ENCODE measurements at regions not wholly inside any gene's neighbourhood (a gene's known extent, or its start where the extent isn't known, plus 50 kb on each side); places are given as distances from the start of the nearest gene placed in this dataset.

DNA sequence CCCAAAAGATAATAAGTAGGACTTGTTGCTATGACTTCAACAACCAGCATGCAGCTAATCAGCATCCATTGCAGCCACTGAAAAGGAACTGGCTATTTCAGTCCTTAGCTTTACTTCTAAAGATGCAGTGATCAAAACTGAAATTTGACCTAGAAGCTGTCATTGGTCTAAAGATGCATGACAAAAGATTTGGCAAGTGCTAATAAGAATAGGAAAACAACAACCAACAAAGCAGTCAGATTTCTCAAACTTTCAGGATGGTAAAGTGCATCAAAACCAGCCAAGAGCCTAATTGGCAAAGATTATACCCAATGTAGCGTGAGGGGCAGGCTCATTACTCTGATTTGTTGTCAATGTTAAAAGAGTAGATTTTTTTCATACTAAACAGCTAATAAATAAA is 77.1 kb upstream of the WDR17 start:
- TF ChIP-seq, protein P1, sequence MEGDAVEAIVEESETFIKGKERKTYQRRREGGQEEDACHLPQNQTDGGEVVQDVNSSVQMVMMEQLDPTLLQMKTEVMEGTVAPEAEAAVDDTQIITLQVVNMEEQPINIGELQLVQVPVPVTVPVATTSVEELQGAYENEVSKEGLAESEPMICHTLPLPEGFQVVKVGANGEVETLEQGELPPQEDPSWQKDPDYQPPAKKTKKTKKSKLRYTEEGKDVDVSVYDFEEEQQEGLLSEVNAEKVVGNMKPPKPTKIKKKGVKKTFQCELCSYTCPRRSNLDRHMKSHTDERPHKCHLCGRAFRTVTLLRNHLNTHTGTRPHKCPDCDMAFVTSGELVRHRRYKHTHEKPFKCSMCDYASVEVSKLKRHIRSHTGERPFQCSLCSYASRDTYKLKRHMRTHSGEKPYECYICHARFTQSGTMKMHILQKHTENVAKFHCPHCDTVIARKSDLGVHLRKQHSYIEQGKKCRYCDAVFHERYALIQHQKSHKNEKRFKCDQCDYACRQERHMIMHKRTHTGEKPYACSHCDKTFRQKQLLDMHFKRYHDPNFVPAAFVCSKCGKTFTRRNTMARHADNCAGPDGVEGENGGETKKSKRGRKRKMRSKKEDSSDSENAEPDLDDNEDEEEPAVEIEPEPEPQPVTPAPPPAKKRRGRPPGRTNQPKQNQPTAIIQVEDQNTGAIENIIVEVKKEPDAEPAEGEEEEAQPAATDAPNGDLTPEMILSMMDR (IDR thresholded peaks at IDR 0.05) = no peak
- Histone ChIP-seq H3K4me1 (ENCODE audit: low read depth) (no peaks in the 10 kb centered on the region), H3K4me3 (no peak overlapping the region), H3K36me3 (ENCODE audit: low read depth) (no peaks in the 10 kb centered on the region), H3K9me3 (no peaks in the 10 kb centered on the region)
- no peak for ATAC-seq
- intact Hi-C loops (cut with DNase I, micrococcal nuclease) = no loop called here
- no peak for DNase-seq

DNA sequence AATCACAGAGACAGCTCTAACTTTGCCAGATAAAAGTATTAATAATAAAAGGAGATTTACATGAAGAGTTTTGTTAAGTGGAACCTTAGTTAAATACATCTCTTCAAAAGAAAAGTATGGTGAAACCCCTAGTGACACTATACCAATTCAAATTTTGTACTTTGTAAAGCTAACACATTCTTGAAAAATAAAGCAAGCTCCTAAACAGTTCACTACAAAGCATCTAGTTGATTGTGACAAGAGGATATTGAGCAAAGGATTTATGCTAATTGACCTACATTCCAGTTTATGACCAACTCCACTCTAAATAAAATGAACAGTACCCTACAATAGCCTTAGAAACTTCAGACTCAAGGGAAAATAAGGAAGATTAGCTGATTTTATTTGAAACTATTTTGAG is 69.4 kb upstream of the WDR17 start:
- ATAC-seq = no peak
- H3K9me3 ChIP-seq = no peaks in the 10 kb centered on the region
- TF ChIP-seq, protein P1 (IDR thresholded peaks at IDR 0.05) = no peak
- H3K4me3 ChIP-seq = no peak overlapping the region
- no peaks in the 10 kb centered on the region for H3K36me3 ChIP-seq (ENCODE audit: low read depth)
- intact Hi-C loops (cut with DNase I, micrococcal nuclease) = no loop called here
- no peak for DNase-seq
- H3K4me1 ChIP-seq (ENCODE audit: low read depth) = no peaks in the 10 kb centered on the region

DNA sequence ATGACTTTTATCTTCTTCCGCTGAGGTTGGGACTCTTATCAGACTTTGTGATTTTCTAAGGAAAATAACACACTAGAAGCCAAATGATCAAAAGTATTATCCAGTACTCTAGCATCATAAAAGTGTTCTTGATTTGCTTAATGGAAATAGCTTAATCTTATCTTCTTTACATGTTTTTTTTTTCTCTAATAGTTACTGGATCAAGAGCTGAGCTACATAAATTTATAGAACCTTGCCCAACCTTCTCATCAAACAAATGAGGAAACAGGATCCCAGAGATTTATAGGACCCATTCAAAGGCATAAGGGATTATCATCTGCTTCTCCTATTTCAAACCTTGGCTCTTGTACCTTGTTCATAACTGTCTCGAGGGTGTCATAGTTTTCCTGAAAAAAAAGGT is 68.3 kb upstream of the WDR17 start:
- intact Hi-C loops (cut with DNase I, micrococcal nuclease) = no loop called here
- H3K4me1 ChIP-seq (ENCODE audit: low read depth) = no peaks in the 10 kb centered on the region
- no peak overlapping the region for H3K4me3 ChIP-seq
- TF ChIP-seq, protein P1 (IDR thresholded peaks at IDR 0.05) = no peak
- no peaks in the 10 kb centered on the region for H3K9me3 ChIP-seq
- DNase-seq (no peak), ATAC-seq (no peak)
- no peaks in the 10 kb centered on the region for H3K36me3 ChIP-seq (ENCODE audit: low read depth)

DNA sequence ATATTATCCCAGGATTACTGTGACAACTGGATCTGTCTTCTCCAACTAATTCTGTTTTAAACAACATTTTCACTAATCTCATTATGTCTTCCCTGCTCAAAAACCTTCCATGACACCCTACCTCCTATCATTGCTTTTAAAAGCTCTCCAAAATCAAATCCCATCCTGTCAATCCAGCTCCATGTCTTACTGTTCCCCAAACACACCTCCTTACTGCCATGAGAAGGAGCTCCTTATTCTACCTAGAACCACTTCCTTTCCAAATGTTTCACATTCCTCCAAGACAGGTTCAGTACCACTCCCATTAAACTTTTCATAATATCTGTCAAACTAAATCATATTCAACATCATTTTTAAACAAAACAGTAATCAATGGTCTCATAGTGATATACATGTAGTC is 66.9 kb upstream of the WDR17 start:
- Histone ChIP-seq H3K36me3 (ENCODE audit: low read depth) (no peaks in the 10 kb centered on the region), H3K4me1 (ENCODE audit: low read depth) (no peaks in the 10 kb centered on the region), H3K4me3 (no peak overlapping the region), H3K9me3 (no peaks in the 10 kb centered on the region)
- TF ChIP-seq, protein P1 (IDR thresholded peaks at IDR 0.05) = no peak
- ATAC-seq (no peak), DNase-seq (no peak)
- intact Hi-C loops (cut with DNase I, micrococcal nuclease) = no loop called here

DNA sequence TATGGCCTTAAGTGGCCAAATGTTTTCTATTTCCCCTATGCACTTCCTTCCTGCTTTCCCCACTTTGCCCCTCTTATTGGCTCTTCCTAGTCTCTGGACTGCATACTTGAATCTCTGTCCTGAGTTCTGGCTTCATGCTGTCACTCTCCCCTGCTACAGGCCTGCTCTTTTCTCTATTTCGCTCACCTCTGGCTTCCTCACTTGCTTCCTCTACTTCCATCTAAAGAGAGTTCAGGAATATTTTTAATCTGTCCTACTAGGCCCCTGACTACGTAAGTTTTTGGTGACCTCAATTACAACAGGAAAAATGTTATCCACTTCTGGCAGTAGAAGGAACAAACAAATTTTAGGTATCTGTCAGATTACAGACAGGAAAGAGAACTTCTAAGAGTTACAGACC is 65.7 kb upstream of the WDR17 start:
- intact Hi-C loops (cut with DNase I, micrococcal nuclease) = no loop called here
- H3K4me3 ChIP-seq = no peak overlapping the region
- no peaks in the 10 kb centered on the region for H3K4me1 ChIP-seq (ENCODE audit: low read depth)
- TF ChIP-seq, protein P1 (IDR thresholded peaks at IDR 0.05) = no peak
- H3K36me3 ChIP-seq (ENCODE audit: low read depth) = no peaks in the 10 kb centered on the region
- H3K9me3 ChIP-seq = no peaks in the 10 kb centered on the region
- DNase-seq (no peak), ATAC-seq (no peak)
